Skin epidermis (tissue), 12 donors: ENCODE measurements at regions not wholly inside any gene's neighbourhood (a gene's known extent, or its start where the extent isn't known, plus 50 kb on each side); places are given as distances from the start of the nearest gene placed in this dataset.

ENCODE experiments used
- H3K27ac ChIP-seq, 21 experiments: fragments of 200-600 bp; sonication (generic) in 11 of 21; one replicate each; pipeline ENCODE4 v1.5.0; 2020; ENCODE audit warnings: mild to moderate bottlenecking in 3 of 21, inconsistent platforms in 2 of 21, moderate library complexity in 2 of 21
- H3K4me3 ChIP-seq, 7 experiments: fragments of 200-600 bp; sonication (generic) in 2 of 7; one replicate each; pipeline ENCODE4 v1.5.0; 2020; ENCODE audit warnings: inconsistent platforms in 2 of 7, mild to moderate bottlenecking in 2 of 7, moderate library complexity in 1 of 7

- Histone ChIP-seq H3K27ac (no peak overlapping the region), H3K4me3 (no peak overlapping the region)
Measured at GRCh38 chr16:49049644-49050043, 232.0 kb downstream of the CBLN1 start.

GRCh38 chr16:49049191-49049590 is 232.4 kb downstream of the CBLN1 start:
- no peak overlapping the region for H3K27ac ChIP-seq
- no peak overlapping the region for H3K4me3 ChIP-seq

GRCh38 chr16:49048557-49048956 is 233.1 kb downstream of the CBLN1 start:
- Histone ChIP-seq H3K27ac (no peak overlapping the region), H3K4me3 (no peak overlapping the region)

DNA sequence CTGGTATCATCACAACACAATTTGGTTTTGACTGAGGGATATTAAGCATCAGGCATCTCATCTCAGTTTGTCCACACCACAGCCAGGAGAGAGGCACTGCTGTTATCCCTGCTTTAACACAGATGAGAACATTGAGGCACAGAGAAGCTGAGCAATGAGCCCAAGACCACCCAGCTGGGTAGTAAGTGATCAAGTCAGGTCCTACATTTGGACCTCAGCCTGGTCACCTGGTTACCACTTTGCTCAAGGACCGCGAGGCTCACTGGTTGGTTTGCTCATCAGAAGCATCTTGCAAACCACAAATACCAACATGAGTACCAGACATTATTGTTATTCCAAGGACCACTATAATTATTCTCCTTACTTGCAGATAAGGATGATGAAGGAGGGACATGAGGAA is 245.5 kb downstream of the CBLN1 start:
- Histone ChIP-seq H3K4me3 (no peak overlapping the region), H3K27ac (no peak overlapping the region)

- H3K27ac ChIP-seq, result no peak overlapping the region
- H3K4me3 ChIP-seq, result no peak overlapping the region
Measured at GRCh38 chr16:49027420-49027819, 254.2 kb downstream of the CBLN1 start.

DNA sequence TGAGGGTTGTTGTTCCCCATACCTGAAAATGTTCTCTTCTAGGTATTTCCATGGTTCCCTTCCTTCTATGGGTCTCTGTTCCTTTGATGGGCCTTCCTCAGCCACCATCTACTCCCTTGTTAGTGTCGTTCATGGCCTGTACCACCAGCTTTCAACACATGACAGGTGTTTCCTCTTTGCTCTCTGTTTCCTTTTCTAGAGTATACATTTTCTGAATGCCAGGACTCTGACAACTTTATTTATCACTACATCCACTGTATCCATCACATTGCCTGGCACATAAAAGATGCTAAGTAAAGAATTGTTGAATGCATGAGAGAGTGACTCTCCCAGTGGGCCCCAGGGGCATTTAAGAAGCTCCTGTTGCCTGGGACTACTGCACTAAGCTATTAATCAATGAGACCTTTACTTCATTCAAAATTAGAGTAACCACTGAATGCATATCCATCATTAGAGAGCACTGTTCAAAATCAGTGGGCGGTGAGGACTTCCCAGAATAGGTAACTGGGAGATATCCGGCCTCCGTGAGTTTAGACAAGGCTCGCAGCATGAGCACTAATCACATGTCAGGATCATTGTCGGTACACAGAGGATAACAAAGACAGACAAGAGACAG is 255.0 kb downstream of the CBLN1 start:
- H3K4me3 ChIP-seq, result no peak overlapping the region
- no peak overlapping the region for H3K27ac ChIP-seq

- Histone ChIP-seq H3K27ac (no peak overlapping the region), H3K4me3 (no peak overlapping the region)
Measured at GRCh38 chr16:49024896-49025295, 256.7 kb downstream of the CBLN1 start.

- no peak overlapping the region for H3K27ac ChIP-seq
- no peak overlapping the region for H3K4me3 ChIP-seq
Measured at GRCh38 chr16:49024016-49024415, 257.6 kb downstream of the CBLN1 start.

- Histone ChIP-seq H3K27ac (no peak overlapping the region), H3K4me3 (no peak overlapping the region)
Measured at GRCh38 chr16:49023050-49023449, 258.6 kb downstream of the CBLN1 start.

GRCh38 chr16:49022351-49022963 is 259.2 kb downstream of the CBLN1 start:
- Histone ChIP-seq H3K4me3 (no peak overlapping the region), H3K27ac (no peak overlapping the region)

GRCh38 chr16:49021136-49021535 is 260.5 kb downstream of the CBLN1 start:
- no peak overlapping the region for H3K4me3 ChIP-seq
- H3K27ac ChIP-seq, result no peak overlapping the region

GRCh38 chr16:49020436-49020835 is 261.2 kb downstream of the CBLN1 start:
- no peak overlapping the region for H3K4me3 ChIP-seq
- H3K27ac ChIP-seq, result no peak overlapping the region

DNA sequence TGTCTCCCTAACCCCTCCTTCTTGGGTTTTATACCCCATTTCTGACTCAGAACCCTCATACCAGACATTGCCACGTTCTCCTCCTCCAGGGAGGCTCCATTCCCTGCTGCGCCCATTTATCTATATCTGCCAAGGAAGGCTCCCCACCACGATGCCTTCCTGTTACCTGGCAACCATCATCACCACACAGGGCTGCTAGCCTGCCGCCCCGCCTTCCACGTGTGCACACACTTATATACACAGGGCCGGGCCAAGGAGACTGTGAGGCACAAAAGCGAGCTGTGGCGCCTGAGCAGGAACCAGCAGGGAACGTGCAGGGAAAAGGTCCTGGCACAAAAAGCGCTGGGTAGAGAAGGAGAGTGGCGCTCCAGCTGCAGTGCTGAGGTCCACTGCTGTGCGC is 261.8 kb downstream of the CBLN1 start:
- H3K4me3 ChIP-seq, result no peak overlapping the region
- no peak overlapping the region for H3K27ac ChIP-seq

GRCh38 chr16:49019081-49019633 is 262.5 kb downstream of the CBLN1 start:
- no peak overlapping the region for H3K27ac ChIP-seq
- H3K4me3 ChIP-seq, result no peak overlapping the region

GRCh38 chr16:49018259-49018931 is 263.2 kb downstream of the CBLN1 start:
- H3K4me3 ChIP-seq, result no peak overlapping the region
- no peak overlapping the region for H3K27ac ChIP-seq

GRCh38 chr16:49017501-49017900 is 264.1 kb downstream of the CBLN1 start:
- Histone ChIP-seq H3K27ac (no peak overlapping the region), H3K4me3 (no peak overlapping the region)

DNA sequence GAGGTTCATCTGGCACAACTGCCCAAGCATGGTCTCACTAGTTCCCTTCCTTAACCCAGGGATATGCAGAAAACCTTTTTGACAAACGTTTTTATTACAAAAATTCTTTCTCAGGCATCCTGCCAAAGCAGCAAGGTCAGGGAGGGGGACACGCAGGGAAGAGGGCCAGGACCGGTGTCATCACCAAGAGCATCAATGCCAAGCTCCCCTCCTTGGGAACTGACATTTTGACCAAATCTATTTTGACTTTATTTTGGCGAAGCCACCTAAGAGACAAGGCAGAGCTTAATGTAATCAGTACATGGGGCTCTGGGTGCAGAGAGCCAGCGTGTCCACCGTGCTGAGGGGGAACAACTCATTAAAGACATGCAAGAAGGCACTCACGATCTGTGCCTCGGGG is 265.2 kb downstream of the CBLN1 start:
- no peak overlapping the region for H3K27ac ChIP-seq
- no peak overlapping the region for H3K4me3 ChIP-seq

GRCh38 chr16:49015225-49015592 is 266.4 kb downstream of the CBLN1 start:
- H3K27ac ChIP-seq, result no peak overlapping the region
- H3K4me3 ChIP-seq, result no peak overlapping the region

DNA sequence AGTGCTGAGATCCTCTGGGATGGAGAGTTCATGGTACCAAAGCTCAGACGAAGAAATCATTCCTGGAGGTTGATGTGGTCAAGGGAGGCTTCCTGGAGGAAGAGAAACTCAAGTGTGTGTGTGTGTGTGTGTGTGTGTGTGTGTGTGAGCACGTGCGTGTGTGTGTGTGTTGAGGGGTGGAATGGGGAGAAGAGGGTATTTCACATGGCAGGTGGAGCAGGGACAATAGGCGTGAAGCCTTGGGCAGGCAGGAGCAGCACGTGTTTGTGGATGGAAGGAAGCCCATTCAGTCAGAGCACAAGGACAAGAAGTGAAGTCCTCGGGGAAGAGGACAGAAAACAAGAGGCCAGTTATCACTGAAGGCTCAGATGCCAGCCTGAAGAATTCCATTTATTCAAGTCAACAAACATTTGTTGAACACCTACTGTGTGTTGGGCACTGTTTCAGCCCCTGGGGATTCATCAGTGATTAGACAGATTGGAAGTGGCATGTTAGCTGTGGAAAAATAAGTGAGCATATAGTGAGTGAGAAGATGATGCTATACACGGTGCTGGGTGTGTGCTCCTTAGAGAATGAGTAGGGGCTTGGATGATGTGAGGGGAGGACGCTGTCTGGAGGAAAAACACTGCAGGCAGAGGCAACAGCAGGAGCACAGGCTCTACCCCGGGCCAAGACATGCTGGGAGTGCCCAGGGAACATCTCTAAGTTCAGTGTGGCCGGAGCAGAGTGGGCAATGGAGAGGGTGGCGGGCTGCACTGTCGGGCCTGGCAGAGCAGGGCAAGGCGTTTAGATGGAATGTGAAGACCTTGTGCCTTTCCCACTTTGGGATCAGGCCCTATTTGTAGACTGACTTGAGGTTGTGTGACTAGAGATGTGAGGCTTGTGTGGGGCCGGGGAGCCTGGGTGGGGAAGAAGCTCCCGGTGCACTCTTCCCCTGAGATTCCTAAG is 267.1 kb downstream of the CBLN1 start:
- no peak overlapping the region for H3K27ac ChIP-seq

DNA sequence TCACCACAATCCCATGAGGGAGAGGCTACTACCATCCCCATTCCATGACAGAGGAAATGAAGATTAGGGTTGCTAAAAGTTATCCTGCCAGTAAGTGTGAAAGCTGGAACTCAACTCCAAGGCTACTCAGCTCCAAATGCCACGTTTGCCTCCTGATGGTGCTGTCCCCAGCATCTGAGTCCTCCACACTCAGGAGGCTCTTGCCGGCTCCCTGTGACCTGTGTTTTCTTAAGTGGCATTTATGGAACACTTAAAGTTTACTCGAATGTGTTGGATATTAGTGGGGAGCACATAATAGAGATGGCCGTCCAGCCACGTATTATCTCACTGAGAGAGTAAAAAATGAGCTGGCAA is 267.9 kb downstream of the CBLN1 start:
- H3K27ac ChIP-seq, result no peak overlapping the region
- no peak overlapping the region for H3K4me3 ChIP-seq

More for the DNA sequence above, 267.1 kb downstream of the CBLN1 start:
- no peak overlapping the region for H3K4me3 ChIP-seq
